Testis (tissue), 2 donors: ENCODE measurements at regions not wholly inside any gene's neighbourhood (a gene's known extent, or its start where the extent isn't known, plus 50 kb on each side); places are given as distances from the start of the nearest gene placed in this dataset.

ENCODE experiments used
- CTCF ChIP-seq, 3 experiments: fragments of 450-650 bp in 2 of 3; fragments of 200-600 bp in 1 of 3; sonication (generic) in 1 of 3; IDR thresholded peaks; one replicate each; pipeline ENCODE4 v1.5.1; 2016 to 2019; ENCODE audit warnings: antibody characterized with exemption in 3 of 3, mild to moderate bottlenecking in 2 of 3, moderate library complexity in 1 of 3
- POLR2A ChIP-seq: fragments of 450-650 bp; IDR thresholded peaks from one replicate; pipeline ENCODE4 v1.6.1; 2017; ENCODE audit warnings: antibody characterized with exemption, mild to moderate bottlenecking, moderate library complexity

- TF ChIP-seq POLR2A (no peak), CTCF (IDR thresholded peaks at IDR 0.05) (no peak)
These were observed 245.5 kb downstream of the BCL11B start for GRCh38 chr14:99026471-99026870.
